ENCODE measurements at regions not wholly inside any gene's neighbourhood (a gene's known extent, or its start where the extent isn't known, plus 50 kb on each side); places are given as distances from the start of the nearest gene placed in this dataset.

DNA sequence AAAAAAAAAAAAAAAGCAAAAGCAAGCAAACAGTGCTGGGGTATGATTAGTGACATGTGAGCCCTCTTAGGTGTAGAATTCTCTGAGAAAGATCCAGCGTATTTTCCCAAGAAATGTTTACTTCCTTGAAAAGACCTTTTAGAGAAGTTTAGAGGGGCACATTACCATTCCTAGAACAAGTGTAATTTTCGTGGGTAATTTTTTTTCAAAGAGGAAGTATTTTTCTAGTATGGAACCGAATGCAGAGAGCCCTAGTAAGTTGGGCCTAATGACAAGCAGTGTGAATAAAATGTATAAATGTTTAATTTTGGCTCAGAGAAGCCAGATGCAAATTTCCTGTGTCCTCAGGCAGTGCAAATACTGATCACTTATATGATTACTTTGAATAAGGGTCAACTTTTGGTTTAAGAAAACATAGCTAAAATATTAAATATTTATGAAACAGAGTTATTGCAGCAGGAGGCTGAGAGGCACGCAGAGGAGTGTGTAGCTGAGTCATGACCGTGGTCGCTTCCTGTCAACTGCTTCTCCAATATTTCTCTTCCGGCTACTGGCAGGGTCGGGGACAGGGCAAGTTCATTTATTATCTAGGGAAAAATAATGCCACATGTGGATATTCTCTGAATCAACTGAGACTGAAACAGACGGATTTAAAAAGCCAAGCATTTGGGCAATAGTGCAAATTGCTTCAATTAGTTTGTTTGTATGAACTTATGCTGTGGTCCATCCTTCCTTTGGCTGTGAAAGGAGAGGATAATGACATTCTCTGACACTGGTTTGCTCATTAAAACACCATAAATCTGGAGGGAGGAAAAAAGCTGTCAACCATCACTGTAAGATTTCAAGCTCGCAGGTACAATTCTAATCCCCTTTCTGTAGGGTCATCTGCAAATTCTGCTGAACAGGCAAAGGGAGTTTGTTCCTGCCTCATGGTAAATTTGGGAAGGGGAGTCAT, 495.2 kb downstream of the GLRX3 start:
- peak in 1 of 2 donors; percentile 10 for DNase-seq (ENCODE audit: low spot score in 2 of 2)
- Histone ChIP-seq H3K36me3 (no peaks in the 10 kb centered on the region), H3K27ac (no peak overlapping the region), H3K4me1 (no peaks in the 10 kb centered on the region), H3K4me3 (no peak overlapping the region), H3K27me3 (no peaks in the 10 kb centered on the region), H3K9me3 (peaks cover 0 to 2% (median 0%) of the 10 kb centered on the region in 4 donors)
- TF ChIP-seq POLR2A (IDR thresholded peaks at IDR 0.05) (no peak), CTCF (IDR thresholded peaks at IDR 0.05) (no peak), EP300 (IDR thresholded peaks at IDR 0.05) (no peak)
- WGBS, 2 donors, result 23 to 30% methylated on average over 10 of the region's 10 CpGs

DNA sequence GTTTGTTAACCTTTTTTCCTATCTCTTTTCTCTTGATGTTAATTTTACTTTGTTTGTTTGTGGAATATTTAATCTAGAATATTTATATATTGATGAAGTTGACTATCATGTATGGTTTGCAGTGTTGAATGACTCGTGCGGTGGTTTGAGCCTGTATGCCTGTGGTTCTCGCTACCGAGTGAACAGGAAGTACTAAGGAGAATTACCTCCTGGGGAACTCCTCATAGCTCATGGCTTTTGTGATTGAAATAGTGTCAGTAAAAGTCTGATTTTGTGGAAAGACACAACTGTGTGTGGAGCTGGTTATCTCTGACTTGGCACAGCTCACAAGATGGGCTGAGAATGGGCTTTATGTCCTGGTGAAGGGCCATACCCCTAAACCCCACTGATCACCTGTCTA, 498.6 kb downstream of the GLRX3 start:
- Histone ChIP-seq H3K4me3 (no peak overlapping the region), H3K36me3 (no peaks in the 10 kb centered on the region), H3K4me1 (no peaks in the 10 kb centered on the region), H3K27me3 (no peaks in the 10 kb centered on the region), H3K9me3 (no peaks in the 10 kb centered on the region), H3K27ac (no peak overlapping the region)
- no peak for DNase-seq (ENCODE audit: low spot score in 2 of 2)
- 83 to 90% methylated on average over 4 of the region's 4 CpGs for WGBS, 2 donors
- TF ChIP-seq POLR2A (IDR thresholded peaks at IDR 0.05) (no peak), CTCF (IDR thresholded peaks at IDR 0.05) (no peak), EP300 (IDR thresholded peaks at IDR 0.05) (no peak)

DNA sequence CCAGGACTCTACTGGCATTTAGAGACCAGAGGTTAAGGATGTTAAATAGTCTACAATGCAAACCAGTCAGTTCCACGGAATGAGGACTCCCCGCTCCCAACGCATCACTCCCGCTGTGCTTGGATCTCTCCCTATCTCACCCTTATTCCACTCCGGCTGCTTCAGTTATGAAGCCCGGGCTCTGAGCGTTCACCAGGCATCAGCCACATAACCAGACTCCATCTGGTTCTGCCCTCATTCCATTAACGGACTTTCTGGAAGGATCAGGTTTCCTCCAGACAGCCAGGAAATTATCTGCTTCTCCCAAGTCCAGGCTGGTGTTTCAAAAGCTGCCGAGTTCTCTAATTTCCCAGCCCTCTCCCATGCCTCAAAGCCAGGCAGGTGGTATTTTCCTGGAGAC, 499.3 kb downstream of the GLRX3 start:
- 59 to 60% methylated on average over 9 of the region's 9 CpGs for WGBS, 2 donors
- Histone ChIP-seq H3K4me1 (no peaks in the 10 kb centered on the region), H3K36me3 (no peaks in the 10 kb centered on the region), H3K27ac (no peak overlapping the region), H3K27me3 (no peaks in the 10 kb centered on the region), H3K4me3 (no peak overlapping the region), H3K9me3 (no peaks in the 10 kb centered on the region)
- no peak for DNase-seq (ENCODE audit: low spot score in 2 of 2)
- TF ChIP-seq CTCF (IDR thresholded peaks at IDR 0.05) (no peak), EP300 (IDR thresholded peaks at IDR 0.05) (no peak), POLR2A (IDR thresholded peaks at IDR 0.05) (no peak)

DNA sequence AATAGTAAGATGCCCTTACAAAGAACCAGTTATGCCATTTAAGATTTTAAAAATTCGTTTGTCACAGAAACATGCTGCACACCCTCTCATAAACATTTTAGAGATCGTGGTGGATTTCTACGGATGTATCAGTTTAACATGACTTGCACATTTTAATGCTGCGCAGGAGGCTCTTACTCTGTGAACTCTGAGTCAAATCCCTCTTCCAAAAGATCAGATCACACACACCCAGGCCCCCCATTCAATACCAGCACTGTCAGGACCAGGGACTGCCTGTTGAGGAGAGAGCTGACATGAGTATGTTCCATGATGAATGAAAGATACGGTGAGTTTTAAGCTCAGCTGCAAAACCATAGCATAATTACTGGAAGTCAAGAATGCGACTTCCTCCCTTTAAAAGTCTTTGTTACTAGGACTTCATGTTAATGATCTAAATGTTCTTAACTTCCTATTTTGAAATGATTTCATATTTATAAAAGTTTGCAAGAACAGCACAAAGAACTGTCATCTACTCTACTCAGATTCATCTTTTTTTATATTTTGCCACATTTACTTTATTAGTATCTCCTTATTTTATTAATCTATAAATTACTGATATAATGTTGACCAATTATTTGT, 500.2 kb downstream of the GLRX3 start:
- Histone ChIP-seq H3K4me3 (no peak overlapping the region), H3K27me3 (no peaks in the 10 kb centered on the region), H3K36me3 (no peaks in the 10 kb centered on the region), H3K9me3 (no peaks in the 10 kb centered on the region), H3K4me1 (no peaks in the 10 kb centered on the region), H3K27ac (no peak overlapping the region)
- TF ChIP-seq POLR2A (IDR thresholded peaks at IDR 0.05) (no peak), CTCF (IDR thresholded peaks at IDR 0.05) (no peak), EP300 (IDR thresholded peaks at IDR 0.05) (no peak)
- 58 to 60% methylated on average over 6 of the region's 6 CpGs for WGBS, 2 donors
- DNase-seq (ENCODE audit: low spot score in 2 of 2), result no peak

DNA sequence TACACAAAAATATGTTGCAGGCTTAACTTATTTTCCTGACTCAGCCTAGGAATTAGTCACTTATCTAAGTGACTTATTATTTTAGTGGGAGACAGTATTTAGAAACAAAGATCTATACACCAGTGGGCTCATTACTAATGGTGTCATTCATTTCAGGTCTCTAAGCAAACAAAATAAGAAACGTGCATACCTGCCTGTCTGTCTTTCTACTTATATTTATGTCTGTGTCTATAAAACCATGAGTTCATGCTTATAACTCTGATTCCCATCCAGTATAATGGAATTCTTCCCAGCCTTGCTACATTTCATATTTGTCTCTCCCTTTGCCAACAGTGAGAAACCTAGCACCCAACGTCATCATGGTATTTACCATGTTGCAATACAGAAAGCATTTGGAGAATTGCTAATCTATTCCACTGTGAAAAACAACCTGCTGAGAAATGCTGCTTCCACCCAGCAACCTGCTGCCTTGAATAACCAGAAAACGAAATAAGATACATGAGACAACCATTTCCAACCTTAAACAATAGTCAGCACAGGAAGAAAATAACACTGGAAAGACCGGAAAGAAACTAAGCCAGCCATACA, 501.0 kb downstream of the GLRX3 start:
- Histone ChIP-seq H3K4me1 (no peaks in the 10 kb centered on the region), H3K9me3 (no peaks in the 10 kb centered on the region), H3K4me3 (no peak overlapping the region), H3K36me3 (no peaks in the 10 kb centered on the region), H3K27me3 (no peaks in the 10 kb centered on the region), H3K27ac (no peak overlapping the region)
- WGBS, 2 donors, result 56 to 59% methylated on average over 4 of the region's 4 CpGs
- TF ChIP-seq EP300 (IDR thresholded peaks at IDR 0.05) (no peak), POLR2A (IDR thresholded peaks at IDR 0.05) (no peak), CTCF (IDR thresholded peaks at IDR 0.05) (no peak)
- DNase-seq (ENCODE audit: low spot score in 2 of 2), result no peak
